ENCODE measurements at regions not wholly inside any gene's neighbourhood (a gene's known extent, or its start where the extent isn't known, plus 50 kb on each side); places are given as distances from the start of the nearest gene placed in this dataset.

GRCh38 chr15:91704343-91704742 lies 149.2 kb upstream of the SLCO3A1 start:
- no peak overlapping the region for H3K4me3 ChIP-seq (ENCODE audit: low read length)
- no peaks in the 10 kb centered on the region for H3K27me3 ChIP-seq (ENCODE audit: insufficient read depth, low read length)
- H3K36me3 ChIP-seq (ENCODE audit: insufficient read depth, low read length), result no peaks in the 10 kb centered on the region
- no peaks in the 10 kb centered on the region for H3K4me1 ChIP-seq (ENCODE audit: insufficient read depth, low read length)
- no peak overlapping the region for H2AFZ ChIP-seq (ENCODE audit: low read depth, low read length)
- H3K9me3 ChIP-seq (ENCODE audit: low read length), result no peaks in the 10 kb centered on the region

GRCh38 chr15:91706322-91707032 lies 147.0 kb upstream of the SLCO3A1 start:
- H3K4me3 ChIP-seq (ENCODE audit: low read length), result no peak overlapping the region

GRCh38 chr15:91710080-91710698 lies 143.3 kb upstream of the SLCO3A1 start:
- Histone ChIP-seq H3K4me1 (ENCODE audit: insufficient read depth, low read length) (no peaks in the 10 kb centered on the region), H3K27me3 (ENCODE audit: insufficient read depth, low read length) (no peaks in the 10 kb centered on the region), H3K9me3 (ENCODE audit: low read length) (no peaks in the 10 kb centered on the region), H2AFZ (ENCODE audit: low read depth, low read length) (no peak overlapping the region), H3K36me3 (ENCODE audit: insufficient read depth, low read length) (no peaks in the 10 kb centered on the region), H3K4me3 (ENCODE audit: low read length) (no peak overlapping the region)

More at GRCh38 chr15:91706322-91707032, 147.0 kb upstream of the SLCO3A1 start:
- Histone ChIP-seq H3K27me3 (ENCODE audit: insufficient read depth, low read length) (no peaks in the 10 kb centered on the region), H3K4me1 (ENCODE audit: insufficient read depth, low read length) (no peaks in the 10 kb centered on the region), H3K9me3 (ENCODE audit: low read length) (no peaks in the 10 kb centered on the region), H2AFZ (ENCODE audit: low read depth, low read length) (no peak overlapping the region), H3K36me3 (ENCODE audit: insufficient read depth, low read length) (no peaks in the 10 kb centered on the region)

GRCh38 chr15:91711384-91712033 lies 142.0 kb upstream of the SLCO3A1 start:
- no peaks in the 10 kb centered on the region for H3K27me3 ChIP-seq (ENCODE audit: insufficient read depth, low read length)
- no peaks in the 10 kb centered on the region for H3K9me3 ChIP-seq (ENCODE audit: low read length)
- H3K36me3 ChIP-seq (ENCODE audit: insufficient read depth, low read length), result no peaks in the 10 kb centered on the region
- H3K4me3 ChIP-seq (ENCODE audit: low read length), result no peak overlapping the region
- no peak overlapping the region for H2AFZ ChIP-seq (ENCODE audit: low read depth, low read length)
- H3K4me1 ChIP-seq (ENCODE audit: insufficient read depth, low read length), result no peaks in the 10 kb centered on the region

DNA sequence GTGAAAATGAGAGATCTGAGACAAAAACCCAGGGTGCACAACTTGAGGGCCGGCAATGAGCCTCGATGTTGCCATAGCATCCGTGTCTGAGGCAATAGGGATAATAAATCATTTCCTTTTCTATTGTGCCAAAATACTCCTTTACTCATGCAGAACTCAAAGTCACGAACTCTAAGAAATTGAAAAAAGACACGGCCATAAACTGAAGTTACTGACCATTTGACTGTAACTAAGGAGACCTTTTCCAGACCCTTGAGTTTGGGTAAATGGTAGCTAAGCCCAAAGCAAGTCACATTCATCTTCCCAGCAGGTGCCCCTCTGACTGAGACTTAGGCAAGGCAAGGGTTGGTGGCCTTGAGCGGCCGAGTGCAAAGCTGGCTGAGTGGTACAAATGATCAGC lies 141.2 kb upstream of the SLCO3A1 start:
- no peaks in the 10 kb centered on the region for H3K9me3 ChIP-seq (ENCODE audit: low read length)
- no peaks in the 10 kb centered on the region for H3K36me3 ChIP-seq (ENCODE audit: insufficient read depth, low read length)
- no peak overlapping the region for H2AFZ ChIP-seq (ENCODE audit: low read depth, low read length)
- H3K4me3 ChIP-seq (ENCODE audit: low read length), result no peak overlapping the region
- H3K27me3 ChIP-seq (ENCODE audit: insufficient read depth, low read length), result no peaks in the 10 kb centered on the region
- no peaks in the 10 kb centered on the region for H3K4me1 ChIP-seq (ENCODE audit: insufficient read depth, low read length)

DNA sequence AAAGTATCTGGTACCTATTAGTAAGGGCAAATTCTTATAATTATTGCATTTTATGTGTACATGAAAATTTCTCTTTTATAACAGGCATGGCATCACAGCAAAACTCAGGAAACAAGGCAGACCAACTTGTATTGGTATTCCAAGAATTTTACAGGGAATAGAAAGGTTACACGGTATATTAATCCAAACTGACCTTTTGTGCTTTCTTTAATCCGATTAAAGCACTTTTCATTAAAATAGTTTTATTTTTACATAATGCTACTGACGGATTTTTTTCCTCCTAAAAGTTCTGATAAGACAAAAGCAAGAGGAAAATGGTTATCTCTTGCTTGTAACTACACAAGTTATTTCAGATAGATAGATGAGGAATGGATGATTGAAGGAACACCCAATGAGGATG lies 137.0 kb upstream of the SLCO3A1 start:
- Histone ChIP-seq H3K4me1 (ENCODE audit: insufficient read depth, low read length) (no peaks in the 10 kb centered on the region), H3K4me3 (ENCODE audit: low read length) (no peak overlapping the region), H3K36me3 (ENCODE audit: insufficient read depth, low read length) (no peaks in the 10 kb centered on the region), H3K9me3 (ENCODE audit: low read length) (no peaks in the 10 kb centered on the region), H3K27me3 (ENCODE audit: insufficient read depth, low read length) (no peaks in the 10 kb centered on the region), H2AFZ (ENCODE audit: low read depth, low read length) (no peak overlapping the region)

GRCh38 chr15:91717811-91718210 lies 135.7 kb upstream of the SLCO3A1 start:
- H2AFZ ChIP-seq (ENCODE audit: low read depth, low read length), result no peak overlapping the region
- H3K4me3 ChIP-seq (ENCODE audit: low read length), result no peak overlapping the region
- no peaks in the 10 kb centered on the region for H3K9me3 ChIP-seq (ENCODE audit: low read length)
- no peaks in the 10 kb centered on the region for H3K27me3 ChIP-seq (ENCODE audit: insufficient read depth, low read length)
- no peaks in the 10 kb centered on the region for H3K4me1 ChIP-seq (ENCODE audit: insufficient read depth, low read length)
- no peaks in the 10 kb centered on the region for H3K36me3 ChIP-seq (ENCODE audit: insufficient read depth, low read length)

DNA sequence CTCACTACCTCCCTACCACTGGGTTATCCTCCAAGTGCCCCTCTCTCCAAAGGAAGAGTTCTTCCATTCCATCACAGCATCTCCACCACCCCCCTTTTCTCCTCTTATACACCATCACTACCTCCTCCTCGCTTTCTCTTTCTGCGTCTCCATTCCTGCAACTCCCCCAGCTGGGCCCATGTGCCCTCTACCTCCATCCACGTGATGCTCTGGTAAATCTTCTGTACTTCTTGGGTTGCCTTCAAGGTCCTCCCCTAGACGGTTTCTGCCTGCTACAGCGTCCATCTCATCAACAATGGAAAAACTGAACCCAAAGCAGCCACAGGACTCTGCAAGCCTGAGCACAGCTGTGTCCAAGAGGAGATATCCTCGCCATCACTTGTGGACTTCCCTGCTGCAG lies 129.5 kb upstream of the SLCO3A1 start:
- Histone ChIP-seq H3K27me3 (ENCODE audit: insufficient read depth, low read length) (no peaks in the 10 kb centered on the region), H2AFZ (ENCODE audit: low read depth, low read length) (no peak overlapping the region), H3K9me3 (ENCODE audit: low read length) (no peaks in the 10 kb centered on the region), H3K4me3 (ENCODE audit: low read length) (no peak overlapping the region), H3K4me1 (ENCODE audit: insufficient read depth, low read length) (no peaks in the 10 kb centered on the region), H3K36me3 (ENCODE audit: insufficient read depth, low read length) (no peaks in the 10 kb centered on the region)

GRCh38 chr15:91733661-91734060 lies 119.8 kb upstream of the SLCO3A1 start:
- H3K9me3 ChIP-seq (ENCODE audit: low read length), result no peaks in the 10 kb centered on the region
- peaks cover 3% of the 10 kb centered on the region for H3K27me3 ChIP-seq (ENCODE audit: insufficient read depth, low read length)
- H3K4me3 ChIP-seq (ENCODE audit: low read length), result no peak overlapping the region
- no peaks in the 10 kb centered on the region for H3K4me1 ChIP-seq (ENCODE audit: insufficient read depth, low read length)
- no peak overlapping the region for H2AFZ ChIP-seq (ENCODE audit: low read depth, low read length)
- no peaks in the 10 kb centered on the region for H3K36me3 ChIP-seq (ENCODE audit: insufficient read depth, low read length)

DNA sequence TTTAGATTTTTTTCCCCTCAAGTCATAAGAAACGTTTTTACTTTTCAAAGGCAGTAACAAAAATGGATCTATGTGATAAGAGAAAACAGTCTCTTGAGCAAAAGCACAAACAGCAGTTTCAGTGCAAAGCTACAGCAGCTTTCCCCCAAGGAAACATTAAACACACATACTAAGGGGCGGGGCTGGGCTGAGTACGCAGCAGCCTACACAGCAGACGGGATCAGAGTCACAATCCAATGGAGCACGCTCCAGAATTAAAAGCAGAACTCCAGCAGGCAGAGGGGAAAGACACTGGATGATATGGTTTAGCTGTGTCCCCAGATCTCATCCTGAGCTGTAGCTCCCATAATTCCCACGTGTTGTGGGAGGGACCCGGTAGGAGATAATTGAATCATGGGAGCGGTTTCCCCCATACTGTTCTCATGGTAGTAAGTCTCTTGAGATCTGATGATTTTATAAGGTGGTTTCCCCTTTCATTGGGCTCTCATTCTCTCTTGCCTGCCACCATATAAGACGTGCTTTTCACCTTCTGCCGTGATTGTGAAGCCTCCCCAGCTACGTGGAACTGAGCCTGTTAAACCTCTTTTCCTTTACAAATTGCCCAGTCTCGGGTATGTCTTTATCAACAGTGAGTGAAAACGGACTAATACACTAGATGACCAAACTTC lies 116.2 kb upstream of the SLCO3A1 start:
- H3K9me3 ChIP-seq (ENCODE audit: low read length), result no peaks in the 10 kb centered on the region
- H3K4me1 ChIP-seq (ENCODE audit: insufficient read depth, low read length), result no peaks in the 10 kb centered on the region
- H3K36me3 ChIP-seq (ENCODE audit: insufficient read depth, low read length), result no peaks in the 10 kb centered on the region
- no peak overlapping the region for H3K4me3 ChIP-seq (ENCODE audit: low read length)
- peaks cover 3% of the 10 kb centered on the region for H3K27me3 ChIP-seq (ENCODE audit: insufficient read depth, low read length)
- H2AFZ ChIP-seq (ENCODE audit: low read depth, low read length), result no peak overlapping the region

GRCh38 chr15:91741986-91742385 lies 111.5 kb upstream of the SLCO3A1 start:
- H3K9me3 ChIP-seq (ENCODE audit: low read length), result no peaks in the 10 kb centered on the region
- H3K36me3 ChIP-seq (ENCODE audit: insufficient read depth, low read length), result no peaks in the 10 kb centered on the region
- H2AFZ ChIP-seq (ENCODE audit: low read depth, low read length), result no peak overlapping the region
- H3K4me1 ChIP-seq (ENCODE audit: insufficient read depth, low read length), result no peaks in the 10 kb centered on the region
- H3K27me3 ChIP-seq (ENCODE audit: insufficient read depth, low read length), result no peaks in the 10 kb centered on the region
- no peak overlapping the region for H3K4me3 ChIP-seq (ENCODE audit: low read length)

DNA sequence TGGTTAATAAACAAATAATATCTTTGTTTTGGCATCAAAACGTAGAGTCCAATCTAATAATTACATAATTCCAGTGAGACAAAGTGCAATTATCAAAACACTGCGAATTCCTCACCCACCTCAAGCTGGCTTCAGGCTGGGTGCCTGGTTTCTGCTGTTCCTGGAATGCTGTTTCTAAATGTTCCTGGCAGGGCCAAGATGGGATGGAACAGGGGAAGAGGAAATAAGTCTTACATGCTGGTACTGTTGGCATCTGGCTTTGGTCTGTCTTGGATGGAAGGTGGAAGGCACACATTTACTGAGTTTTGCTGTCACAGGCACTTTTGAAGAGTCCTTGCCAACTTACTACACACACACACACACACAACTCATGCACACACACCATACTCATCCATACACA lies 101.9 kb upstream of the SLCO3A1 start:
- no peaks in the 10 kb centered on the region for H3K36me3 ChIP-seq (ENCODE audit: insufficient read depth, low read length)
- no peak overlapping the region for H3K4me3 ChIP-seq (ENCODE audit: low read length)
- no peak overlapping the region for H2AFZ ChIP-seq (ENCODE audit: low read depth, low read length)
- peaks cover 2% of the 10 kb centered on the region for H3K9me3 ChIP-seq (ENCODE audit: low read length)
- H3K27me3 ChIP-seq (ENCODE audit: insufficient read depth, low read length), result no peaks in the 10 kb centered on the region
- no peaks in the 10 kb centered on the region for H3K4me1 ChIP-seq (ENCODE audit: insufficient read depth, low read length)

- H3K4me1 ChIP-seq (ENCODE audit: insufficient read depth, low read length), result no peaks in the 10 kb centered on the region
- peaks cover 2% of the 10 kb centered on the region for H3K9me3 ChIP-seq (ENCODE audit: low read length)
- H3K36me3 ChIP-seq (ENCODE audit: insufficient read depth, low read length), result no peaks in the 10 kb centered on the region
- H3K27me3 ChIP-seq (ENCODE audit: insufficient read depth, low read length), result no peaks in the 10 kb centered on the region
- H3K4me3 ChIP-seq (ENCODE audit: low read length), result no peak overlapping the region
- H2AFZ ChIP-seq (ENCODE audit: low read depth, low read length), result no peak overlapping the region
These were observed 101.3 kb upstream of the SLCO3A1 start for GRCh38 chr15:91752081-91752785.
